GM19328 (cell line): ENCODE measurements at regions not wholly inside any gene's neighbourhood (a gene's known extent, or its start where the extent isn't known, plus 50 kb on each side); places are given as distances from the start of the nearest gene placed in this dataset.

Experiments used
- ATAC-seq: cut with Tn5 transposase; IDR thresholded peaks from one replicate; pipeline ENCODE4 v1.9.1; 2021; ENCODE audit warnings: mild to moderate bottlenecking, moderate library complexity; ENCODE audit not compliant: unreplicated experiment

- ATAC-seq = no peak
These were observed 441.3 kb upstream of the THBS1 start for GRCh38 chr15:39139431-39140059.

GRCh38 chr15:39140060-39140604, 440.7 kb upstream of the THBS1 start:
- no peak for ATAC-seq

GRCh38 chr15:39142500-39142899, 438.4 kb upstream of the THBS1 start:
- ATAC-seq = no peak

GRCh38 chr15:39143479-39143878, 437.4 kb upstream of the THBS1 start:
- no peak for ATAC-seq

- ATAC-seq = no peak
These were observed 436.8 kb upstream of the THBS1 start for GRCh38 chr15:39144051-39144450.

- no peak for ATAC-seq
These were observed 436.0 kb upstream of the THBS1 start for GRCh38 chr15:39144613-39145499.

GRCh38 chr15:39145854-39146625, 434.8 kb upstream of the THBS1 start:
- ATAC-seq = no peak

GRCh38 chr15:39149636-39150150, 431.2 kb upstream of the THBS1 start:
- ATAC-seq = no peak

- ATAC-seq = no peak
These were observed 429.3 kb upstream of the THBS1 start for GRCh38 chr15:39151545-39151944.

GRCh38 chr15:39153058-39153714, 427.7 kb upstream of the THBS1 start:
- no peak for ATAC-seq

- no peak for ATAC-seq
These were observed 427.2 kb upstream of the THBS1 start for GRCh38 chr15:39153716-39154115.

GRCh38 chr15:39154227-39154638, 426.6 kb upstream of the THBS1 start:
- ATAC-seq = no peak

- no peak for ATAC-seq
These were observed 426.1 kb upstream of the THBS1 start for GRCh38 chr15:39154776-39155175.

- no peak for ATAC-seq
These were observed 424.7 kb upstream of the THBS1 start for GRCh38 chr15:39156166-39156565.

GRCh38 chr15:39156646-39157250, 424.1 kb upstream of the THBS1 start:
- no peak for ATAC-seq

GRCh38 chr15:39157882-39158281, 423.0 kb upstream of the THBS1 start:
- no peak for ATAC-seq

GRCh38 chr15:39159833-39160232, 421.0 kb upstream of the THBS1 start:
- no peak for ATAC-seq

- no peak for ATAC-seq
These were observed 419.8 kb upstream of the THBS1 start for GRCh38 chr15:39161096-39161495.

- ATAC-seq = no peak
These were observed 415.7 kb upstream of the THBS1 start for GRCh38 chr15:39165020-39165706.
